ENCODE measurements at regions not wholly inside any gene's neighbourhood (a gene's known extent, or its start where the extent isn't known, plus 50 kb on each side); places are given as distances from the start of the nearest gene placed in this dataset.
A peak's percentile ranks its signal among the peaks of the same experiment; 100 is the strongest.

GRCh38 chr20:6665621-6666355 is 101.7 kb upstream of the BMP2 start:
- DNase-seq, result no peak

GRCh38 chr20:6665161-6665560 is 102.3 kb upstream of the BMP2 start:
- H3K4me1 ChIP-seq, result no peaks in the 10 kb centered on the region
- no peak for ATAC-seq
- H3K4me3 ChIP-seq, result no peak overlapping the region
- no peaks in the 10 kb centered on the region for H3K36me3 ChIP-seq
- DNase-seq, result no peak
- intact Hi-C loops (cut with DNase I), result no loop called here
- no peaks in the 10 kb centered on the region for H3K27me3 ChIP-seq
- no peak for TF ChIP-seq CTCF (IDR thresholded peaks at IDR 0.05)
- no peaks in the 10 kb centered on the region for H3K9me3 ChIP-seq
- no peak overlapping the region for H3K27ac ChIP-seq

More at GRCh38 chr20:6665621-6666355, 101.7 kb upstream of the BMP2 start:
- no peak for TF ChIP-seq CTCF (IDR thresholded peaks at IDR 0.05)
- H3K4me3 ChIP-seq, result no peak overlapping the region
- peak; percentile 48 for ATAC-seq
- H3K27me3 ChIP-seq, result no peaks in the 10 kb centered on the region
- H3K36me3 ChIP-seq, result no peaks in the 10 kb centered on the region
- intact Hi-C loops (cut with DNase I), result no loop called here
- H3K4me1 ChIP-seq, result no peaks in the 10 kb centered on the region
- no peak overlapping the region for H3K27ac ChIP-seq
- H3K9me3 ChIP-seq, result no peaks in the 10 kb centered on the region

- TF ChIP-seq CTCF (IDR thresholded peaks at IDR 0.05), result no peak
- Histone ChIP-seq H3K4me1 (no peaks in the 10 kb centered on the region), H3K9me3 (no peaks in the 10 kb centered on the region), H3K27me3 (no peaks in the 10 kb centered on the region), H3K36me3 (no peaks in the 10 kb centered on the region), H3K4me3 (no peak overlapping the region), H3K27ac (no peak overlapping the region)
- intact Hi-C loops (cut with DNase I), result no loop called here
- peak; percentile 17 for ATAC-seq
- no peak for DNase-seq
These were observed 102.9 kb upstream of the BMP2 start for GRCh38 chr20:6664574-6664973.

GRCh38 chr20:6663751-6664388 is 103.6 kb upstream of the BMP2 start:
- DNase-seq, result no peak
- intact Hi-C loops (cut with DNase I), result no loop called here
- Histone ChIP-seq H3K9me3 (no peaks in the 10 kb centered on the region), H3K36me3 (no peaks in the 10 kb centered on the region), H3K27ac (no peak overlapping the region), H3K4me1 (no peaks in the 10 kb centered on the region), H3K27me3 (no peaks in the 10 kb centered on the region), H3K4me3 (no peak overlapping the region)
- no peak for ATAC-seq
- no peak for TF ChIP-seq CTCF (IDR thresholded peaks at IDR 0.05)

GRCh38 chr20:6663104-6663503 is 104.4 kb upstream of the BMP2 start:
- H3K4me3 ChIP-seq, result no peak overlapping the region
- H3K9me3 ChIP-seq, result no peaks in the 10 kb centered on the region
- H3K27me3 ChIP-seq, result no peaks in the 10 kb centered on the region
- no peaks in the 10 kb centered on the region for H3K36me3 ChIP-seq
- ATAC-seq (no peak), DNase-seq (no peak)
- no peak overlapping the region for H3K27ac ChIP-seq
- no peaks in the 10 kb centered on the region for H3K4me1 ChIP-seq
- no peak for TF ChIP-seq CTCF (IDR thresholded peaks at IDR 0.05)
- intact Hi-C loops (cut with DNase I), result no loop called here

All from left lung (tissue), 4 donors.